Renal cortex interstitium (tissue), 11 donors: ENCODE measurements at regions not wholly inside any gene's neighbourhood (a gene's known extent, or its start where the extent isn't known, plus 50 kb on each side); places are given as distances from the start of the nearest gene placed in this dataset.
"Not testable (repeated sequence)": the region's sequence is repeated elsewhere in the genome, so short reads cannot be mapped to it uniquely, and the experiment has no call there.

Source experiments
- DNase-seq, 11 donors: peaks; one replicate each; pipeline ENCODE4 v3.0.0-alpha.2; 2013; ENCODE audit warnings: low read depth in 9 of 11, low spot score in 4 of 11; ENCODE audit errors: extremely low read depth in 1 of 11

GRCh38 chr3:61435361-61435760 lies 126.0 kb upstream of the PTPRG start:
- not testable (repeated sequence) for DNase-seq

- peak in 1 of 11 donors; percentile 9 for DNase-seq
These were observed 122.9 kb upstream of the PTPRG start for GRCh38 chr3:61438253-61439121.

GRCh38 chr3:61439122-61439458 lies 122.3 kb upstream of the PTPRG start:
- DNase-seq, result no peak

- no peak for DNase-seq
These were observed 118.7 kb upstream of the PTPRG start for GRCh38 chr3:61442696-61443095.

- no peak for DNase-seq
These were observed 117.5 kb upstream of the PTPRG start for GRCh38 chr3:61443886-61444285.

- no peak for DNase-seq
These were observed 116.6 kb upstream of the PTPRG start for GRCh38 chr3:61444782-61445181.

GRCh38 chr3:61445924-61446323 lies 115.4 kb upstream of the PTPRG start:
- DNase-seq, result no peak

- no peak for DNase-seq
These were observed 115.0 kb upstream of the PTPRG start for GRCh38 chr3:61446341-61446740.

GRCh38 chr3:61448378-61448777 lies 113.0 kb upstream of the PTPRG start:
- DNase-seq, result no peak

- no peak for DNase-seq
These were observed 111.9 kb upstream of the PTPRG start for GRCh38 chr3:61449327-61450040.

- DNase-seq, result no peak
These were observed 110.5 kb upstream of the PTPRG start for GRCh38 chr3:61450866-61451265.

- no peak for DNase-seq
These were observed 109.5 kb upstream of the PTPRG start for GRCh38 chr3:61451841-61452240.

- no peak for DNase-seq
These were observed 108.8 kb upstream of the PTPRG start for GRCh38 chr3:61452535-61453090.

GRCh38 chr3:61454006-61454585 lies 107.3 kb upstream of the PTPRG start:
- no peak for DNase-seq

GRCh38 chr3:61454801-61455200 lies 106.6 kb upstream of the PTPRG start:
- no peak for DNase-seq

- no peak for DNase-seq
These were observed 100.7 kb upstream of the PTPRG start for GRCh38 chr3:61460636-61461035.

GRCh38 chr3:61463191-61463590 lies 98.2 kb upstream of the PTPRG start:
- DNase-seq, result no peak

- DNase-seq, result no peak
These were observed 96.7 kb upstream of the PTPRG start for GRCh38 chr3:61464518-61465140.

- DNase-seq, result no peak
These were observed 95.0 kb upstream of the PTPRG start for GRCh38 chr3:61466357-61466756.

GRCh38 chr3:61483997-61484396 lies 77.4 kb upstream of the PTPRG start:
- no peak for DNase-seq
